NCI-H446 (cell line): ENCODE measurements at regions not wholly inside any gene's neighbourhood (a gene's known extent, or its start where the extent isn't known, plus 50 kb on each side); places are given as distances from the start of the nearest gene placed in this dataset.

Experiments
- DNase-seq, 2 experiments: peaks; one replicate each; lab custom pipeline; 2025; lab: John Stamatoyannopoulos, UW

DNA sequence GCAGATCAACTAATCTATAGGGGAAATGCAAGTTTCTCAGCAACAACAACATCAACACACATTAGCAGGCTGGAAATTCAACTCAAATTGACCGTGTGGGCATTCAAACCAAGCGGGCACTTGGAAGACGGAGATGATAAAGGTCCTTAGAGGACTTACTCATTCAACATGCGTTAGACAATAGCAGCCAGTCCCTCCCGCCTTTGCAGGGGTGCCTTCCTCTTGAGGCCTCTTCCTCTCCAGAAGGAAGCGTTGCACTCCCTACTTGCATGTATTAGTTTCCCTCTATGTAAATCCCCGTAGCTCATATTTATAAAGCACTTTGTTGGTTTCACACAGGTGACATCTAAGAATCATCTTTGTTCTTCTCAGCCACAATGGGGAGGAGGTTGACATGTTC, 300.8 kb upstream of the STXBP5 start:
- DNase-seq: no peak

DNA sequence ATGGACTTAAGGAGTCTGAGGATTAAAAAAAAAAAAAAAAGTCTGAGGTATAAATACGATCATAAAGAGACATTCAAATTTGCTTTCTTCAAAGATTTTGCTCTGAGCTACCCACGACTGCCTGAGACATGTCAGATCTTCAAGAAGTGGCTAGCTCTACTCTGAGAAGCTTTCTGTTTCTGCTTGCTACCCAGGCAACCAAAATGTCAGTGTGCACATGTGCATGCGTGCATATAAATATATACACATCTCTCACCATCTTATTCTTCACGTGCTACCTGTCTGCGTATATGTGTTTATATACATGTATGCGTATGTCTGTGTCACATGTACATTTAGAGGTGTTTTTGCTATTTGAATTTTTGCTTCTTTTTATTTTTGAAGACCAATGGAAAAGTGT, 299.6 kb upstream of the STXBP5 start:
- no peak for DNase-seq

GRCh38 chr6:146905181-146905704, 299.0 kb upstream of the STXBP5 start:
- peak; percentile 40 to 76 for DNase-seq

DNA sequence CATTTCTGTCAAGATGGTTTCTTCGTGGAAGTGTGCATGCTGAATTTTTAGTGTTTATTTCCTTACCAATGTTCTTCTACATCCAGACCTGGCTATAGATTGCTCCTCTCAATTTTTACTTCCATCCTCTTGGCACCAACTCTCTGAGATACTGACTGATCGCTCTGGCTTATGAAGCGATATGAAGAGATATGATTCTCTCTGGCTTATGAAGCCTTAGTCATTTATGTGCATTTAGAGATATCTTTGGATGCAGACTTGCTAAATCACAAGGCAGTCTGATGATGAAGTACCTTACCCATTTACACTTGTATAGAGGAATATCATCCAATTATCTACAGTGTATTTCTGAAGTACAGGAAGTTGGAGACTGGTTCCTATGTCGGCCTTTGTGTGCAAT, 295.4 kb upstream of the STXBP5 start:
- no peak for DNase-seq

DNA sequence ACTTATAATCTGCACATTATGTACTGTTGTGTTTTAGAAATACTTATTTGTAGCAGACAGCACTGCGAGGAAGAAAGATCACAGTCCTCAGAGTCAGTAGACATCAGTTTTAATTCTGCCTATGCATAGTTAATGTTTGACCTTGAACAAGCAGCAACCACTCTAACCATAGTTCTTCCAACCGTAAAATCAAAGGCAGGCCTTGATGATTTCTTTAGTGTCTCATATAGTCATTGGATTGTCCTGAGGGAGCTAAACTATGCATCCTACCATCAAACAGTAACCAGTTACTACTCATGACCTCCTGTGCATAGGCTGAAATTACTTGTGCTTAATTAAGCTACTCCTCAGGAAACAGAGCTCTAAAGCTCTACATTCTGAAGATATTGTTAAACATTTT, 294.8 kb upstream of the STXBP5 start:
- no peak for DNase-seq

DNA sequence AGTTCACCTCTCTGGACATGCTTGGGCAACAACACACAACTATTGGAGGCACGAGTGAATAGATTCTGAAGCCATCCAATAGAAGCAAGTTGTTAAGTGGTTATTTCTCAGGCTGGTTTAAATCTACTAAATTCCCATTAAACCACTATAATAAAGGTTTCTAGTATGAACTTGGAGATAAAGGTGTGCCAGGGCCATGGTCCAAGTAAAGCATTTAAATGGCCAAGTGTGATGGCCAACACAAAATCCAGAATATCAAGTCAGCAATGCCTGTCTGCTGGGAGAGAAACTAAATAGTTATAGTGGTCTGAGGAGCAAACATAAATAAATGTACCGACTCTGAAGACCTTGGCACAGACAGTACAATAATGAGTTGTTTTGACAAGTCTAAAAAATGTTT, 294.3 kb upstream of the STXBP5 start:
- DNase-seq: peak in 1 of 2 experiments; percentile 23

DNA sequence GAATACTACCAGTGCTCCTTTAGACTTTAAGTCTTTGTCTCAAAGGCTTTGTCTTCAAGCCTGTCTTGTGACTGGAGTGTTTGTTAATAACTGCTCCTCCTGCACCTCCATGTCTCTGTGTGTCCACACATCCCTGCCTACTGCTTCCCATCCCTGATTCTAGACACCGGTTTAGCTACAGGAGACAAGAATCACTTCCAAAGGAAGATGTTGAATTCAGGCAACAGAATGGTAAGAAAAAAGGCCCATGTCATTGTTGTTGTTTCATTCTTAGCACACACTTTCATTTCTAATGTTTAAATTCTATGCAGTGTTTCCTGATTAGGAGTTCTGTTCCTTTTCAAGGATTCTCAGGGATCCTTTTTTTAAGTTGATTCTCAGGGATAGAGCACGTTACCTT, 293.6 kb upstream of the STXBP5 start:
- DNase-seq: no peak

GRCh38 chr6:146911635-146912215, 292.5 kb upstream of the STXBP5 start:
- no peak for DNase-seq

DNA sequence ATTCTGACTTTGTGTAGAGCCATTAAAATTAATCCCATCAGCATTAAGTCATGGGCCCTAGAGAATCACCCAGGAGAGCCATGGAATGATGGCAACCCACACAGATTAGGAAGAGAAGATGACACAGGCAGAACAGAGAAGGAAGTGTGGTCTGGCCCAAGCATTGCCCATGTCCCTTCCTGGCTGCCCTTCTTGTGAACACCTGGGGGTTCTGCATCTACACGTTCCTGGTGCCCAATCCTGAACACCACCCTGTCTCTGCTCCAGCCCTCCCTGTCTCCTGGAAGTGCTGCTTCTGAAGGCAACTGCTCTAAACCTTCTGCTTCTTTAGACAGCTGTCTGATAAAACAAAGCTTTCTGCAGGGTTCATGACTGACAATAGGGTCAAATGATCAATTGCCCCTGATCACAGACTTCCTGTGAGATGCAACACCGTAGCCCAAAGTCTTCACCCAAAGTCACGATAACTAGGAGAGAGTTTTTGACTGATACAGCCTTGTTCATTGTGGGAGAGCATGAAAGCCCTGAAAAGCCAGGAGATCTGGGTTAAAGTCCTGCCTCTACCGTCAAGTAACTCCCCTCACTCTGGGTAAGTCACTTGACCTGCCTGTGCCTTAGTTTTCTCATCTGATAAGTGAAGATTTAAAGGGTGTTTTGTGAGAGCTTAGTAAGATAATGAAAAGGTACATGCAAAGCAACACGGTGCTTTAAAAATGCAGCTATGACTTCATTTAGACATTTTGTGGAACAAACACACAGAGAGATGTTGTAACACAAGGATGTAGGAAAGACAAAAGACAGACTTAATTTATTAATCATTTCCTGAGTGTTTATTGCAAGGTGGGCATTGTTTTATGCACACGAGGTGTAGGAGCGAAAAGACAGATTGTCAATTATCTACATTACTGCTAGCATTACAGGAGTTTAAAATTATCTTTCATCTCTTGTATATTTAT, 291.2 kb upstream of the STXBP5 start:
- DNase-seq: no peak

GRCh38 chr6:146913842-146914488, 290.3 kb upstream of the STXBP5 start:
- peak; percentile 24 to 75 for DNase-seq

- DNase-seq: peak; percentile 23 to 72
These were observed 289.4 kb upstream of the STXBP5 start for GRCh38 chr6:146914489-146915483.

DNA sequence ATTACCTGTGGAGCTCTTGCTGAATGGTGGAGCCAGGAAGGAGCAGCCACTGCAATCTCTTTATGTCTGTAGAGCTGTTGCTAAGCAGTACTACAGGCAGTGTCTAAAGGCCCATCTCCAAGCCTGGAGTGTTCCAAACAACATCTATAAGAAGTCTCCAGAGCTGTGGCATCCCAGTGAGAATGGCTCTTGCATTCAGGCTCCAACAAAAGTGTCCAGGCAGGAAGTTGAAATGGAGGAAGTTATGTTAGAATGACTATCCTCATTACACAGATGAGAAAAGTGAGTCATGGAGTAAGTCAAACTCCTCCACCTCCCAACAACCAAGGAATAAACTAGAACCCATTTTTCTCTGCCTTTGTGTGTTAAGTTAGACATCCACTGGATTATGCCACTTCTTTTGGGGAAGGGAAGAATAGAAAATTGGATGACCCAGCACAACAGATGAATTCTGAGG, 288.5 kb upstream of the STXBP5 start:
- DNase-seq: no peak

GRCh38 chr6:146916435-146917025, 287.7 kb upstream of the STXBP5 start:
- no peak for DNase-seq

DNA sequence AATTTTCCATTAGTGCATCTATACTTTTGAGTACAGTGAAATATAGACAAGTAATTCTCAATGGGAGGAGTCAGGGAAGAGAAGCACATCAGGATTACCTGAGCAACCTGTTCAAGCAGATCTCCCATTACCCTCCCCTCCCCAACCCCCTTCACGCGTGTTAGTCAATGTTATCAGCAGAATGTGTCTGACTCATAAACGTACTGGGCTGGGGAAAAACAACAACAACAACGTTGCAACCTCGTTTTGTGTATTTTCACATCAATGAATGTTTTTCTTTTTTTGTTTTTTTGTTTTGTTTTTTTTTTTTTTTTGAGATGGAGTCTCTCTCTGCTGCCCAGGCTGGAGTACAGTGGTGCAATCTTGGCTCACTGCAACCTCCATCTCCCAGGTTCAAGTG, 287.0 kb upstream of the STXBP5 start:
- no peak for DNase-seq

GRCh38 chr6:146917979-146918378, 286.2 kb upstream of the STXBP5 start:
- no peak for DNase-seq

- no peak for DNase-seq
These were observed 285.2 kb upstream of the STXBP5 start for GRCh38 chr6:146919017-146919416.

DNA sequence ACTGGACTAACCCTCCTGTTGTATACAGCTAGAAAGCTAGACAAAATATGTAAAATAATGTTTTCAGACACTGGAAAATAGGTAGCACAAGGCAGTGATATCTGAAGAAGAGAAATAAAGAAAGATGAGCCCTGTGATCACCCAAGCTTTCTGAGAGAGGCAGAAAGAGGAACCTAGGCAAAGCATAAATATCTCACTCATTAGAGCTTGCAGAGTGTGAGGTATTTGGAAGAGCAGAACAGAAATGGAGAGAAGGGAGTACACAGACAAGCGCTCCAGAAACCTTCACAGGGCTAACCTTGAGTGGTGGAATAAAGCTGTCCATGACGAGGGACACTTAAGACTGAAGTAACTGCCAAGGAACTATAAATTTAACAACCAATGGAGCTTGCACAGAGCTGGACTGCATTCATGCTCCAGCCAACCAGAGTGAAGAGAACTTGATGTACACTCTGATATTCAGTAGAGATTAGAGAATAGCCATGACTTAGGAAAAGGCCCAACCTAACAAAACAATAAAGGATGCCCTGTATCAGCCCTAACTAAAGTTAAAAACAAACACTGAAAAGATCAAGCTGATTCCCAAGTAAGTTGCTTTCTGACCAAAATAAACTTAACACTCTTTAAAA, 280.9 kb upstream of the STXBP5 start:
- DNase-seq: no peak

DNA sequence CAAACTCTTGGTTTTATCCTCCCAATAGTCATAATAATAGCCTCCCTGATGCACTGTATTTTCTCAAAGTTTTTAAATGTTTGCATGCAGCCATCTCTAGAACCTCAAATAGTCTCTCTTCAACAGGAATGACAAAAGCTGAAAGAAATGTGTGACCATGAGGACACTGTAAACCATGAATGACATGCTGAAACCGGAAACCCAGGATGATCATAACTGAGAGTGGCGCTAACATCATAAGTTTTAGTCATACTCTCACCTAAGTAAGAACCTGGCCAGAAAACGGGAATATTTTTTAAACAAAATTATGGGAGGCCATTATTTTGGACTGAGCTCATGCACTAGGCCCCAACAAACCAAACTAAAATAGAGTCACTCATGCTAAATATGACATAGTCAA, 278.4 kb upstream of the STXBP5 start:
- no peak for DNase-seq

DNA sequence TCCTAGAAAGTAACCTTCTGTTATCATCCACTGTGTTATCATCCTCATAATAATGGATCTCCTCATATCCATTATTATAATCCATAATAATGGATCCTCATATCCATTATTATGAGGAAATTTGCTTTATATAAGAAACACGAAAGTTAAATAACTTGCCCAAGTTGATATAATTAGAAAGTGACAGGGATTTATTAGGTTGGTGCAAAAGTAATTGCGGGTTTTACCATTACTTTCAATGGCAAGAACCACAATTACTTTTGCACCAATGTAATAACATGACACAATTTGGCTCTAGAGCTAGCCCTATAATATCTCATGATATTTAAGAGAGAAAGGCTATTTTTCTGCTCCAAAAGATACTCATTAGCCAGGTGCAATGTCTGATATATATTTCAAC, 275.7 kb upstream of the STXBP5 start:
- DNase-seq: no peak

- DNase-seq: no peak
These were observed 273.0 kb upstream of the STXBP5 start for GRCh38 chr6:146931214-146931613.

GRCh38 chr6:146937316-146937715, 266.9 kb upstream of the STXBP5 start:
- no peak for DNase-seq
